Vagina (tissue), 2 donors: ENCODE measurements at regions not wholly inside any gene's neighbourhood (a gene's known extent, or its start where the extent isn't known, plus 50 kb on each side); places are given as distances from the start of the nearest gene placed in this dataset.
"Not testable (repeated sequence)": the region's sequence is repeated elsewhere in the genome, so short reads cannot be mapped to it uniquely, and the experiment has no call there.

Experiments used
- POLR2A ChIP-seq, 2 donors: fragments of 450-650 bp; IDR thresholded peaks; one replicate each; pipeline ENCODE4 v1.6.1; 2017; ENCODE audit warnings: antibody characterized with exemption in 2 of 2, mild to moderate bottlenecking in 2 of 2, moderate library complexity in 2 of 2
- TF ChIP-seq, protein P1 (sequence below), 3 experiments: fragments of 450-650 bp in 2 of 3; fragments of 200-600 bp in 1 of 3; sonication (generic) in 1 of 3; IDR thresholded peaks; one replicate each; pipeline ENCODE4 v1.5.1; 2017 to 2019; ENCODE audit warnings: antibody characterized with exemption in 3 of 3, mild to moderate bottlenecking in 2 of 3, moderate library complexity in 2 of 3

GRCh38 chr2:36180293-36180692 is 175.3 kb upstream of the CRIM1 start:
- TF ChIP-seq POLR2A (IDR thresholded peaks at IDR 0.05), result not testable (repeated sequence)
- TF ChIP-seq, protein P1, sequence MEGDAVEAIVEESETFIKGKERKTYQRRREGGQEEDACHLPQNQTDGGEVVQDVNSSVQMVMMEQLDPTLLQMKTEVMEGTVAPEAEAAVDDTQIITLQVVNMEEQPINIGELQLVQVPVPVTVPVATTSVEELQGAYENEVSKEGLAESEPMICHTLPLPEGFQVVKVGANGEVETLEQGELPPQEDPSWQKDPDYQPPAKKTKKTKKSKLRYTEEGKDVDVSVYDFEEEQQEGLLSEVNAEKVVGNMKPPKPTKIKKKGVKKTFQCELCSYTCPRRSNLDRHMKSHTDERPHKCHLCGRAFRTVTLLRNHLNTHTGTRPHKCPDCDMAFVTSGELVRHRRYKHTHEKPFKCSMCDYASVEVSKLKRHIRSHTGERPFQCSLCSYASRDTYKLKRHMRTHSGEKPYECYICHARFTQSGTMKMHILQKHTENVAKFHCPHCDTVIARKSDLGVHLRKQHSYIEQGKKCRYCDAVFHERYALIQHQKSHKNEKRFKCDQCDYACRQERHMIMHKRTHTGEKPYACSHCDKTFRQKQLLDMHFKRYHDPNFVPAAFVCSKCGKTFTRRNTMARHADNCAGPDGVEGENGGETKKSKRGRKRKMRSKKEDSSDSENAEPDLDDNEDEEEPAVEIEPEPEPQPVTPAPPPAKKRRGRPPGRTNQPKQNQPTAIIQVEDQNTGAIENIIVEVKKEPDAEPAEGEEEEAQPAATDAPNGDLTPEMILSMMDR (IDR thresholded peaks at IDR 0.05), result not testable (repeated sequence)
